HCT116 (cell line): ENCODE measurements at regions not wholly inside any gene's neighbourhood (a gene's known extent, or its start where the extent isn't known, plus 50 kb on each side); places are given as distances from the start of the nearest gene placed in this dataset.

Source experiments
- CTCF ChIP-seq, 3 experiments: fragments of 200-600 bp in 1 of 3; sonication (generic) in 1 of 3; IDR thresholded peaks in 2 of 3; conservative IDR thresholded peaks in 1 of 3; 2 replicates each; pipeline ENCODE4 v1.5.1; 2012 to 2017; ENCODE audit warnings: low read depth in 2 of 3, low read length in 2 of 3, antibody characterized with exemption in 1 of 3, borderline replicate concordance in 1 of 3, control low read depth in 1 of 3, mild to moderate bottlenecking in 1 of 3, mixed read lengths in 1 of 3, mixed run types in 1 of 3, moderate library complexity in 1 of 3; ENCODE audit not compliant: insufficient read depth in 1 of 3
- POLR2AphosphoS5 ChIP-seq: IDR thresholded peaks from 2 replicates; pipeline ENCODE4 v1.6.1; 2011; ENCODE audit warnings: mild to moderate bottlenecking, low read depth, low read length, moderate library complexity

- no peak for TF ChIP-seq CTCF (IDR thresholded peaks at IDR 0.05 in 2 of 3, conservative IDR thresholded peaks at IDR 0.05 in 1 of 3; ENCODE audit: borderline replicate concordance in 1 of 3, insufficient read depth in 1 of 3, low read depth in 2 of 3, low read length in 2 of 3)
- TF ChIP-seq POLR2AphosphoS5: no peak
Observed at GRCh38 chr4:104591510-104591911, 96.8 kb upstream of the CXXC4 start.
